Epithelial cell of esophagus (primary cell): ENCODE measurements at regions not wholly inside any gene's neighbourhood (a gene's known extent, or its start where the extent isn't known, plus 50 kb on each side); places are given as distances from the start of the nearest gene placed in this dataset.
A peak's percentile ranks its signal among the peaks of the same experiment; 100 is the strongest.

ENCODE experiments used
- DNase-seq: peaks from one replicate; pipeline ENCODE4 v3.0.0; 2010; ENCODE audit warnings: low read depth
- H3K4me3 ChIP-seq: 2 replicates; pipeline ENCODE4 v1.5.1; 2011; ENCODE audit warnings: mild to moderate bottlenecking, low read length, control low read depth
- CTCF ChIP-seq: IDR thresholded peaks from 2 replicates; pipeline ENCODE4 v1.5.1; 2011; ENCODE audit warnings: low read depth, mild to moderate bottlenecking, low read length, control low read depth, inconsistent platforms; ENCODE audit not compliant: insufficient read depth; ENCODE audit errors: missing control alignments

- no peak for DNase-seq
- H3K4me3 ChIP-seq, result no peak overlapping the region
- no peak for TF ChIP-seq CTCF
Measured at GRCh38 chr10:57959318-57960006, 308.2 kb downstream of the IPMK start.

GRCh38 chr10:57955076-57955475 lies 312.6 kb downstream of the IPMK start:
- TF ChIP-seq CTCF, result no peak
- no peak overlapping the region for H3K4me3 ChIP-seq
- DNase-seq, result no peak

GRCh38 chr10:57952741-57953140 lies 315.0 kb downstream of the IPMK start:
- DNase-seq, result no peak
- H3K4me3 ChIP-seq, result no peak overlapping the region
- no peak for TF ChIP-seq CTCF

- no peak for DNase-seq
- H3K4me3 ChIP-seq, result no peak overlapping the region
- TF ChIP-seq CTCF, result no peak
Measured at GRCh38 chr10:57950442-57950974, 317.2 kb downstream of the IPMK start.

GRCh38 chr10:57948796-57949195 lies 318.9 kb downstream of the IPMK start:
- no peak for TF ChIP-seq CTCF
- no peak overlapping the region for H3K4me3 ChIP-seq
- peak; percentile 34 for DNase-seq

GRCh38 chr10:57946833-57947232 lies 320.9 kb downstream of the IPMK start:
- TF ChIP-seq CTCF, result no peak
- no peak for DNase-seq
- no peak overlapping the region for H3K4me3 ChIP-seq

- no peak for TF ChIP-seq CTCF
- H3K4me3 ChIP-seq, result no peak overlapping the region
- no peak for DNase-seq
Measured at GRCh38 chr10:57943701-57944100, 324.0 kb downstream of the IPMK start.
